SU-DHL-6 (cell line): ENCODE measurements at regions not wholly inside any gene's neighbourhood (a gene's known extent, or its start where the extent isn't known, plus 50 kb on each side); places are given as distances from the start of the nearest gene placed in this dataset.

ENCODE experiments used
- CTCF ChIP-seq: fragments of 200-600 bp; sonication (generic); IDR thresholded peaks from one replicate; pipeline ENCODE4 v1.5.1; 2017; ENCODE audit warnings: antibody characterized with exemption, mild to moderate bottlenecking, low read length, moderate library complexity; ENCODE audit not compliant: insufficient read depth, poor library complexity, severe bottlenecking
- EZH2phosphoT487 ChIP-seq: fragments of 200-600 bp; sonication (generic), shearing (Covaris generic); conservative IDR thresholded peaks from 2 replicates; pipeline ENCODE4 v1.6.1; 2018; ENCODE audit warnings: mild to moderate bottlenecking, antibody characterized with exemption, low read length, moderate library complexity, mixed read lengths

DNA sequence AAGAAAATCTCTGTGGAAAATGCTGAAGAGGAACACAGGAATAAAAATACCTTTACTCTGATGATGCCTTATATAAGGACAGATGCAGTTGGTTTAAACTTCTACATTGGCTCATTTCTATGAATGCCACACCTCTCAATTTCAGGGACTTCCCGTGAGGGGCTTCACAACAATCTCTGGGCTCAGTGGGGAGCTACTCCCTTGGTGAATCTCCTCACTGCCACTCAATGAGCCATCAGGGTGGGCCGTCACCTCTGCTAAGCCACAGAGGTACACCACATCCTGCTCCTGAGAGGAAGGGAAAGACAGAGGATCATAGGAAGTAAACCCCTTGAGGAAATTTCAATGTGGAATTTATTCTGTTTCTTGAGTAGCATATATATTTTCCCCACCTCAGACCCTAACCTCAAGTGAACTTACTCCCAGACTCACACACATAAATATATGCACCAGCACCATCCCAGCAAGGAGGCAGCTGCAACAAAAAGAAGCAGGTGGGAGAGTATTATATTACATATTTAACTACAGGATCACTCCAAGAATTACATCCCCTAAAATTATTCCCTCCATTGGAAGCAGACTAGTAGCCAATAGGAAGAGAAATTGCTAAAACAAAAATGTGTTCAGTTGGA is 63.3 kb upstream of the PRSS1 start:
- no peak for TF ChIP-seq EZH2phosphoT487
- no peak for TF ChIP-seq CTCF
